ELR (cell line): ENCODE measurements at regions not wholly inside any gene's neighbourhood (a gene's known extent, or its start where the extent isn't known, plus 50 kb on each side); places are given as distances from the start of the nearest gene placed in this dataset.
"Not testable (repeated sequence)": the region's sequence is repeated elsewhere in the genome, so short reads cannot be mapped to it uniquely, and the experiment has no call there.

ENCODE experiments used
- DNase-seq: peaks from one replicate; pipeline ENCODE4 v3.0.0-alpha.2; 2015; ENCODE audit warnings: low read depth

DNA sequence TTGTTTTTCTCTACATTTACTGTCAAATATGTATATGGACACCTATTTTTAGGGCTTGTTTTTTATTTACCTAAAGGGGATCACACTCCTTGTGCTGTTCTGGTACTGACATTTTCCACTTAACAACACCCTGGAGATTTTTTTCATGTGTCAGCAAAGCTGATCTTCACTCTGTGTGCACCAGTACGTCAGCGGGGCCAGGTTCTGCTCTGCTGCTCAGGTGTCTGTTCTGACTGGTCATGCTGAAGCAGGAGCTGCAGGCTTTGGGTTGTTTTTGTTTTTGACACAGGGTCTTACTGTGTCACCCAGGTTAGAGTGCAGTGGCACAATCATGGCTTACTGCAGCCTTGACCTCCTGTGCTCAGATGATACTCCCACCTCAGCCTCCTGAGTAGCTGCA is 81.9 kb upstream of the CCND2 start:
- DNase-seq: no peak

DNA sequence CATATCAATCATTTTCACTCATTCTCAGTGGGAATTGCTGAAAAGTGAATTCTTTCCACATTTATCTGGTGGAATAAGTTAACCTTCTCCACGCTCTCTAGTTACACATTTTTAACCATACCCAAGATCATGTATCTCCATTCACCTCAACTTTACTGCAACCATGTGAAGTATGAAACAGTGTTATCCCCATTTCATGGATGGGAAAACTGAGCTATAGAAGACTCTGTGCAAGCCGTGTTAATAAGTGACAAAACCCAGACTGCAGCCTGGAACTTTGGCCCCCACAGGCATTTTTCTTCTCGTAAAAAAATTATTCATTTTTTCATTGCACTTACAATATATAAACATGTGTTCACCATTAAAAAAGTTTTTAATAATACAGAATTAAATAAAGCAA is 82.4 kb upstream of the CCND2 start:
- no peak for DNase-seq

DNA sequence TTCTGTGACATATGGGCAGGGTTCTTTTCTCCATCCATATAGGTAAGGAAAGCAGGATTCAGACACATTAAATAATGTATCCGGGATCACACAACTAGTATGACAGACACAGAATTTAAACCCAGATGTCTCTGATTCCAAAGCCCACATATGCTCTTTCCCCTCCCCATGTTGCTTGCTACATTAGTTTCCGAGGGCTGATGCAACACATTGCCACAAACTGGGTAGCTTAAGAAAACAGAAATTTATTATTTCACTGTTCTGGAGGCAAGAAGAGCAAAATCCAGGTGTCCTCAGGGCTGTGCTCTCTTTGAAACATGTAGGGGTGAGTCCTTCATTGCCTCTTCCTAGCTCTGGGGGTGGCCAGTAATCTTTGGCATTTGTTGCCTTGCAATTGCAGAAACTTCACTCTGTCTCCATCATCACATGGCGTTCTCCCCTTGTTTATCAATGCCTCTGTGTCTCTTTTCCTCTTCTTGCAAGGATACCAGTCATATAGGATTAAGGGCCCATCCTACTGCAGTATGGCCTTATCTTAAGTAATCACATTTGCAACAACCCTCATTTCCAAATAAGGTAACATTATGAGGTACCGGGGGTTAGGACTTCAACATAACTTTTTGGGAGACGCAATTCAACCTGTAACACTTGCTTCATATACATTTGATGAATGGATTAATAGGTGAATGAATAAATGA is 83.0 kb upstream of the CCND2 start:
- no peak for DNase-seq

DNA sequence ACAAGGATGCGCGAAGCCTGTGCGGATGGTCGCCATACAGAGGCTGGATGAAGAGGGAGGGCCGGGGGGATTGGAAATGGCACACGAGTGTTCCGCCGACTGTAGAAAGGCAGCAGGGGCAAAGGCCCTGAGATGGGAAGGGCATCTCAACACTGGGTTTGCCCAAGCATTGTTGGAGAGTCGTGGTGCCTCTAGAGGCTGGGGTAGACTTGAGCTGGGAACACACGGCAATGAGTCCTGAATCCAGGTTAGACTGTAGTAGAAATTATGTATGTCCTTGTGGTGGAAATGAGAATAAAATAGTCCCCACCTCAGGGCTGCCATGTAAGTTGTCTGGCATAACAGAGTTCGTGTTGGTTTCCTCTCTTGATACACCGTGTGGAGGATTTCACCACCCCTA is 83.8 kb upstream of the CCND2 start:
- no peak for DNase-seq

DNA sequence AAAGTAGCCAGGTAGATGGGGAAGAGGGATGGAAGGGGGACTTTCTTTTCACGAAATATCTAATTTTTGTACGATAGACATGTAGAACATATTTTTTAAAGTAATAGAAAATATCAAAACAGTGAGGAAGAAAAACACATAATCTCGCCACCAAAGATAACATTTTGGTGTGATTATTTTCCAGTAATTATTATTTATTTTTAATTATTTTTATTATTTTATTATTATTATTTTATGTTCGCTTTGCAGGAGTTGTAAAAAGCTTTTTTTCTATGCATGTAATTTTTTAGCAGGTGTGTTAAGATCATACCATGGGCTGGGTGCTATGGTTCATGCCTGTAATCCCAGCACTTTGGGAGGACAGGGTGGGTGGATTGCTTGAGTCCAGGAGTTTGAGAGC is 85.6 kb upstream of the CCND2 start:
- DNase-seq: no peak

DNA sequence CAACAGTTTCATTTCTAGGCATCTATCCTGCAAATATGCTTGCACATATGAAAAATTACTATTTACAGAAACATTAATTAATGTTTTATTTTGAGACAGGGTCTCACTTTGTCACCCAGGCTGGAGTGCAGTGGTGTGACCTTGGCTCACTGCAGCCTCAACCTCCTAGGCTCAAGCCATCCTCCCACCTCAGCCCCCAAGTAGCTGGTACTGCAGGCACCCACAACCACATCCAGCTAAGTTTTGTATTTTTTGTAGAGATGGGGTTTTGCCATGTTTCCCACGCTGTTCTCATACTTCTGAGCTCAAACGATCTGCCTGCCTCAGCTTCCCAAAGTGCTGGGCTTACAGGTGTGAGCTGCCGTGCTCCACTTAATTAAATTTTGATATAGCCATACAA is 86.2 kb upstream of the CCND2 start:
- not testable (repeated sequence) for DNase-seq

DNA sequence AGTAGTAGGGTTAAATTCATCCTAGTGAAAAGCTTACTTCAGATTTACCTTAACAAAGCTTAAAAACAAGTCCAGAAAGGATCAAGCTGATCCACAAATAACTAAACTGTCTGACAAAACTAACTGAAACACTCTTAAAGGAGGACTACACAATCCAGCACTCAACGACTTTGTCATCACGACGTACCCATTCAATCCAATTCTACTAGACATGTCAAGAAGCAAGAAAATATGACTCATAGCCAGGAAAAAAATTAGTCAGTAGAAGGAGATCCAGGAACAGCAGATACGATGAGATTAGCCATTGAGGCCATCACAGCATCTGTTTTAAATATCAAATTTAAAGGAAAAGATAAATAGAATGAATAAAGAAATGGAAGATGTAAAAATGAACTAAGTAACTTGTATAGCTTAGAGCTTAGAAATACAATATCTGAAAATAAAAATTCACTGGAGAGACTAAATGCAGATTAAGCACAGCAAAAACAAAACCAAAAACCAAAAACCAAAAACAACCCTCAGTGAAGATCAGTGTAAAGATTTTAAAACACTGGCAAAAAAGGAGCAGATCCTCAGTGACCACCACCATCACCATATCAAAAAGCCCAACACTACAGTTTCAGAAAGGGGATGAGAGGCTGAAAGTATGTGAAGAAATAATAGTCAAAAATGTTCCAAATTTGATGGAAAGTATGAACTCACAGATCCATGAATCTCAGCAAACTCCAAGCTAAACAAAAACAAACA is 95.0 kb upstream of the CCND2 start:
- DNase-seq: peak; percentile 13

DNA sequence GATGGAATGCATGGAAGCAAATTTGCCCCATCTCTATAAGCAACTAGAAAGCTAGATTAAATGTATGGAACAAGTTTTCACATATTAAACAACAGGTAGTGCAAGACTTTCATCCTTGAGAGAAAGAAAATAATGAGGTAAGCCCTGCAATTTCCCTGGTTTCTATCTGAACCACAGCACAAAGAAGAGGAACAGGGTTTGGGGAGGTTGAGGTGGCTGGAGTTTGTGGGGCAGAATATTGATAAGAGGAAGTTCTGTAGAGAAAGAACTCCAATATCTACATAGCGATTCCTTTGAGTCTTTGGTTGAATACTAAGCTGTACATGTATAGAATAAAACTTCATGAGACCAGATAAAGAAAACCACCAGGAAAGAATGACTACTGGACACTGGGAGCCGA is 96.3 kb upstream of the CCND2 start:
- no peak for DNase-seq

DNA sequence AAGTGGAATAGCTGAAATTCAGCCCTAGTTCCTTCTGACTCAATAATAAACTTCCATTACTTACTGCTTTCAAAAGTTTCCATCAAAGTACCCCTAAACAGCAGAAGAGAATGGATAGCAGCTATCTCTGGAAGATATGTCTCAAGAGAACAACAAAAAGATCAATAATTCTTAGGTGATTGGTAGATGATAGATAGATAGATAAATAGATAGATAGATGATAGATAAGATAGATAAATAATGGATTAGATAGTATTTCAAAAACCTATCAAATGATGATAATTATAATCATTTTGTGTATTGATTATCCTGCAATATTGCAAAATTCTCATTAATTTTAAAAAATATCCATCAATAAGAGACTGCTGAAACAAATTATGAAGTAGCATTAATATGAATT is 97.4 kb upstream of the CCND2 start:
- no peak for DNase-seq

DNA sequence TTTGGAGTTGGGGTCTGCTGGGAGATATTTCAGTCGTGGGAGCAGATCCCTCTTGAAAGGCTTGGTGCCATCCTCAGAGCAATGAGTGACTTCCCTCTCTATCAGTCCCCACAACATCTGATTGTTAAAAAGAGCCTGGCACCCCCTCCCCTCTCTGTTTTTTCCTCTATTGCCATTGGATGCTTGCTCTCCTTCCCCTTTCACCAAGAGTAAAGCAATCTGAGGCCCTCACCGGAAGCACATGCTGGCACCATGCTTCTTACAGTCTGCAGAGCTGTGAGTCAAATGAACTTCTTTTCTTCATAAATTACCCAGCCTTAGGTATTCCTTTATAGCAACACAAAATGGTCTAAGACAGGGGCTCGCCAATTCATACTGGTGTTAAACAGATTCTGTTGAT is 99.1 kb upstream of the CCND2 start:
- no peak for DNase-seq

DNA sequence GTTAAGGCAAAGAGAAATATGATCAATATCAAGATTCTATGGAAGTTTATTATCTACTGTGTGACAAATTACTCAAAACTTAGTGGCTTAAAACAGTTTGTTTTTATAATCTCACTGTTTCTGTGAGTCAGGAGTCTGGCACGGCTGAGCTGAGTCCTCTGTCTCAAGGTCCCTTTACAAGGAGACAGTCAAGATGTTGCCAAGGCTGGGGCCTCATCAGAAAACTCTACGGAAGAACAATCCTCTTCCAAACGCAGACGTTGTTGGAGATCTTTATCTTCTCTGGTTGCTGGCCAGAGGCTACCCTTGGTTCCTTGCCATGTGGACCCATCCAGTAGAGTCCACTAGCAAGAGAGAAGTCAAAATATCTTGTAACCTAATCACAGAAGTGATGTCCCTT is 100.6 kb upstream of the CCND2 start:
- peak; percentile 37 for DNase-seq

DNA sequence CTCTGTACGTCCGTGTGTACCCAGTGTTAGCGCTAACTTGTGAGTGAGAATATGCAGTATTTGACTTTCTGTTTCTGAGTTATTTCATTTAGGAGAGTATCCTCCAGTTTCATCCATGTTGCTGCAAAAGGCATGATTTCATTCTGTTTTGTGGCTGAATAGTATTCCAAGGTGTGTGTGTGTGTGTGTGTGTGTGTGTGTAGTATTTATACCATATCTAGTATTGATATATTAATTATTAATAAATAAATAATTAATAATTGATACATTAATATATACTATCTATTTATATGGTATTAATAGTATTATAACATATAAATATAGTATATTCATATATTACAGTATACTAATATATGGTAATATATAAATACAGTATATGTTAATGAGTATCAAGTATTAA is 101.8 kb upstream of the CCND2 start:
- DNase-seq: no peak

DNA sequence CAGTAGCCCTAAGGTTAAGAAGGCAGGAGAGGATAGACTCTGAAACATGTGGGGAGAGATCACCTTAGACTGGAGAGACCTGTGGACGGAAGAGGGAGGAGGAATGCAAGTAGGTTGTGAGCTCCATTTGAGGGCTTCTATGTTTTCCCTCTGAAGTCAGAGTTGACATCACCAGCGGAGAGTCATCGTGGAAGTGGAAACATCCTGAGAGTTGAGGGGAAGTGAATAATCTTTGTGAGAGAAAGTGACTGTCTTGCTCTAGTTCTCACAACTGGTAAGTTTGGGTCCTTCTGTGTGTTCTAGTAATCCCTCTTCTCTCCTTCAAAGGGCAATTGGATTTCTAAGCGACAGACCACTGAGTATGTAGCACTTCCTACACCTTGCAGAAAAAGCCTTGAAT is 103.6 kb upstream of the CCND2 start:
- DNase-seq: peak; percentile 18

DNA sequence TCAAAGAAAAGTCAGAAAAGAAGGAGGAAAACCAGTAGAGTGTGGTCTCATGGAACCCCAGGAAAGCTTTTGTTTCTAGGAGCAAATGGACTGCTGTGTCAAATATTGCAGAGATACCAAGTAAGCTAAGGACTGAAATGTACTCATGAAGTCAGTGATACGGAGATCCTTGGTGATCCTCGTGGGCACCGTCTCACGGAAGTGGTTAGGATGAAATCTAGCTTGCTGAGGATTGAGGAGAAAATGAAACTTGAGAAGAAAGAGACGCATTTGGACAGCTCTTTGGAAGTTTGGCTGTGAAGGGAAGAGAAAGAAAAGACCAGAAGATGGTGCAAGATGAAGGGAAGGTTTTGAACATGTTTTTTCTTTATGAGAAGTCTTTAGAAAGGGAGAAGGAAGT is 104.0 kb upstream of the CCND2 start:
- no peak for DNase-seq

DNA sequence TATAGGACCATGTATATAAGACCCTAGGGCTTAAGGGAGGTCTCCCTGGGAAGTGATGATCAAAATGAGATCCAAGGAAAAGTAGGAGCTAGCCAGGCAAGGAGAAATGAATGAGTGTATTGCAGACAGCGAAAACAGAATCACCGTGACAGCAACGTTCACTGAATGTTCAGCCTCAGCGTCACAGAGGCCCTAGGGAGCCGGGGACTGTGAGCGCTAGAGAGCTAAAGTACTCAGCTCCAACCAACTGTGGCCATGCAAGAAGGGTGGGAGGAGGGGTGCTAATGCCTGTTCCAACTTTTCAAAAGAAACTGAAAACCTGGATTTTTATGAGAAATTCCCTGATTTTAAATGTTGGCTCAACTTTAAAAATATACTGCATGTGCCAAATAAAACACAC is 105.5 kb upstream of the CCND2 start:
- no peak for DNase-seq

DNA sequence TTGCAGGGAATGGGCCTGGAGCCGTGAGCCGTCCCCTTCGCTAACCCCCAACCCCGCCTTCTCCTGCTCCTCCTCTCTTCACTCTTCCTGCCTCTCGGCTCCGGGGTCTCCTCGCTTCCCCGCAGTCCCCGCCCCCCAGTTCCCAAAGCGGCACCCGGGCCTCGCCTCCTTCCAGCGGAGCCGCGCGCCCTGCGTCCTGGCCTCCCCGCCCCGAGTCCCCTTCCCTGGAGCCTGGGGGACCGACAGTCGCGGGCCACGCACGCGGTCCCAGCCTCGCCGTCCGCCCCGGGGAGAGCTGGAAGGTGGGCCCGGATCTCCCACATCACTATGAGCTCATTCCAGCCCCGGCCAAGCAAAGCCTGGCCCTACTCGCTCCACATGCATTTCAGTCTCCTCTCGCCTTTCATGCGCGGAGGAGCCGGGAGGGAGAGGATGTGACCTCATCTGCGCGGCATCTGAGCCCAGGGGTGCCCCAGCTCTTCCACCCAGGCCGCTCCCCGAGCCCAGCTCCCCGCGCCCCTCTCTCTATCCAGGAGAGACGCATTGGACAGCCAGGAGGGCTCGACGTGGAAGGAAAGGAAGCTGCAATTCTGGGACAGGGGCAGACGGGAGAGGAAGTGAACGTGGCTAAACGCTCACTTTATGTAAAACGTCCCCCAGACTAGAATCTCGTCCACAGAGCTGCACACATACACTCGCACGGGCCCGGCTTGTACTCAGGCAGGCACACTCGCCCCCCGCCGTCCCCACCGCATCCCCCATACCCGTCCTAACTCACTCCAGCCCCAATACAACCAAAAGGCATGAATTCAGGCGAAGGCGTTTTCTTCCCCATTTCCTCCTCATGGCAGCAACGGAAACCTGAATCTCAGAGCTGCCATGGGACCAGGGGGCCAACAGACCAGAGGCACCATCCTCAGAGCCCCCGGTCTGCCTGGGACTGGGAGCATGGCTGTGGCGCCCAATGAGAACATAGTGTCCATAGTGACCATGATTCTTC is 108.7 kb upstream of the CCND2 start:
- peak; percentile 83 for DNase-seq

DNA sequence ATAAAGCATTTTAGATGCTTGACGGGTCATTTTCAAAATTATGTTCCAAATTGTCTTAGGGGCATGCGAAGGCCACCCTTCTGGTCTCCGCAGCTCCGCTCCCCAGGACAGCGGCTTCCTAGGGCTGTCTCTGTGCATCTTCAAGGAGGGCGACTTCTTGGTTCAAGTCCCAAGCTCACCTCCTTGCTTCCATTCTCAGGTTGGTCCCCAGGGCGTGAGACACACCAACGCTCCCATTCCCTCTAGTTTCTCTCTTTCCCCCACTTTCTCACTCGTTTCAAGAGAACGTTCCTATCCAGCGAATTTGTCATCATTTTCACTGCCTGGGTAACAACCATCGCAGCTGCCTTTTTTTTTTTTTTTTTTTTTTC is 109.4 kb upstream of the CCND2 start:
- no peak for DNase-seq

DNA sequence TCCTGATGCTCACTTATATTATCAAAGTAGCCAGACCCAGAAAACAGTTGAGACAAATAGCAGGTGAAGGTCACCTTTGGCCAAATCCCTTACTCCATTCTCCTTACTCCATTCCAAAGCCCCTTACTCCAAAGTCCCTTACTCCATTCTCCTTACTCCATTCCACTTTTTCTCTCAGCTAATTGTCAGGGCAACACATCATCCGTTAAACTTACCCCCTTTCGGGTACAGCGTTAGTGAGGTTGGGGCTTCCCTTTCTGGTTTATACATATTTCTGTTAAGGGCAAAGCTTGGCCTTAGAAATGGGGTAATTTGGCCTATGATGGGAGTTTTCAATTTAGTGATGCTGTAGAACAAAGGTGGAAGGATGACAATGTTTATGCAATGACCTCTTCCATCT is 111.8 kb upstream of the CCND2 start:
- DNase-seq: no peak

DNA sequence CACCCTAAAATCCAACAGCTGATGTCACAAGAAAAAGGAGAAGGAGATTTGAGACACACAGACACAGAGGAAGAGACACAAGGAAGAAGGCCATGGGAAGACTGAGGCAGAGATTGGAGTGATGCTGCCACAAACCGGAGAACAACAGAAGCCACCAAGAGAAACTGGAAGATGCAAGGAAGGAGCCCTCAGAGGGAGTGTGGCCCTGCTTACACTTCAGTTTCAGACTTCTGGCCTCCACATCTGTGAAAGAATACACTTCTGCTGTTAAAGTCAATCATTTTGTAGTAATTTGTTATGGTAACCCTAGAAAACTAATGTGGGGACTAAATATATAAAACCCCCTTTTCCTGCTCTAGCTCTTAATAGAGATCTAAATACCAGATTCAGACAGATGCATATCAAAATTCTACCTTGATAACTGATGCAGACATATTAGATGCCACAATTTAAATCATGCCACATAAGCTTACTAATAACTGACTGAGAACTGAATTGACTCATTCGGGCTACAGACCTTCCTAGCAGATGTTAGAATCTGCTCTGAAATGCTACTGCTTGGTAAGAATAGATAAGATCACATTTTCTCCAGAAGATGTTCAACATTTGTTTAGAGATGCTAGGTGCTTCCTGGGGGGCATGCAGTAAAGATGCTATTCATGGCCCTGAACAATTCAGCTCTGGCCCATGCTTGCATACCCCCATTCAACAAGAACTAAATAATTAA is 113.1 kb upstream of the CCND2 start:
- DNase-seq: no peak

DNA sequence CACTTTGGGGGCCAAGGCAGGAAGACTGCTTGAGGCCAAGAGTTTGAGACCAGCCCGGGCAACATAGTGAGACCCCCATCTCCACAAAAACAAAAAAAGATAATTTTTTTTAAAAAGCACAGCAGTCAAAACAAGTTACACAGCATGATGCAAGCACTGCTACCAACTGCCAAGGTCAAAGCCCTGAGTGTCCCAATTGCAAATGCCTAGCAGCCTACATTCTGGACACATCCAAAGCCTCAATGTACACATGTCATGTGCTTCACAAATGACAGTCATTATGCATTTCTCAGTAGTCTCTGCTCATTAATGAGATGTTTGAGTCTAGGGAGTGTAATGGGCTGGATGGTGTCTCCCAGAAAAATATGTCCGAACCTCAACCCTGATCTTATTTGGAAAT is 113.7 kb upstream of the CCND2 start:
- no peak for DNase-seq

DNA sequence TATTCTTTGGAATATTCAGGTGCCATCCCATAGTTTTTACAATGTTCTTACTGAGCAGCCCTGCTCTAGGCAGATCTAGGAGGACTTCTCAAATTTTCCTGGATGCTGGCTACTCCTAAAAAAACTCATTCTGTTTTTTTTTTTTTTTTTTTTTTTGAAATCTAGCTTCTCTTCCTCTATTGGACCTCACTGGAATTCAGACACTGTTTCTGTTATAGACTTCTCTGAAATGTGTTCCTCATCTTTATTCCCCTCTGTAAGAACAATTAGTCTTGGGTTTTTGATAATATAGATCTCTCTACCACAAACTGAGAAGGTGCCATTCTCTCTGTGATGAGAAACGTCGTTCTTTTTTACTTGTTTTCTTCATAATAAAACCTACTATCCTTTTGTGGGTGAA is 115.3 kb upstream of the CCND2 start:
- no peak for DNase-seq

DNA sequence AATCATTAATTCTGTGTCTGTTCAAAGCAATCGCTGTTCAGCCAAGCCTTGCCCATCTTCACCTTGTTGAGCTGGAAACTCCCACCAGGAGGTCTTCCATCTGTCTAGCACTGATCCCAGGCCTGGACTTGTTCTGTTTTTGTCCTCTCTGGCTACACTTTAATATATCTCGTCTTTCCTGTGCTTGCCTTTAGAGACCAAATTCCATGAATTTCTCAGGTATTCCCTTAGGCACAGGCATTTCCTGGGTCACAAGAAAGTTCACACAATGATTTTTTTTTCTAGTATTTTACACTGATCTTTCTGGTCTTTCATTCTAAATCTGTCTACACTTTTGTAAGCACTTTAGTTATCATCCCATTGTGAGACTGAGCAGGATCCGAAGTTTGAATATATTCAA is 116.4 kb upstream of the CCND2 start:
- no peak for DNase-seq
